A673 (cell line): ENCODE measurements at regions not wholly inside any gene's neighbourhood (a gene's known extent, or its start where the extent isn't known, plus 50 kb on each side); places are given as distances from the start of the nearest gene placed in this dataset.

Experiments used
- BruUV-seq: library from RNA; stranded (reverse); fragments of 400-500 nt; replicated peaks from 2 replicates; lab custom pipeline; 2021; lab: Mats Ljungman, UMichigan
- CTCF ChIA-PET: fragments of 300-600 bp; sonication (Branson Sonifier 250); formaldehyde crosslinking; loops from one replicate; lab custom pipeline; 2022; ENCODE audit warnings: antibody characterized with exemption; lab: Charles Lee
- POLR2A ChIA-PET: fragments of 300-600 bp; sonication (Branson Sonifier 250); formaldehyde crosslinking; loops from one replicate; lab custom pipeline; 2022; ENCODE audit warnings: antibody characterized with exemption; ENCODE audit not compliant: low non-redundant PET; lab: Charles Lee
- DNase-seq: peaks from one replicate; pipeline ENCODE4 v3.0.0-alpha.2; 2015; ENCODE audit warnings: low spot score
- H3K27ac ChIP-seq: fragments of 200-600 bp; sonication (generic); 2 replicates; pipeline ENCODE4 v1.5.1; 2016; ENCODE audit warnings: mixed run types, low read depth, mild to moderate bottlenecking, mixed read lengths, antibody characterized with exemption, low read length; ENCODE audit not compliant: poor library complexity, severe bottlenecking
- H3K27me3 ChIP-seq: fragments of 200-600 bp; sonication (generic); replicated peaks from 2 replicates; pipeline ENCODE4 v1.6.1; 2017; ENCODE audit warnings: mixed run types, low read depth, mild to moderate bottlenecking, mixed read lengths, antibody characterized with exemption, low read length; ENCODE audit not compliant: insufficient read depth, poor library complexity
- H3K36me3 ChIP-seq: fragments of 200-600 bp; sonication (generic); 2 replicates; pipeline ENCODE4 v1.6.1; 2016; ENCODE audit warnings: mixed run types, mild to moderate bottlenecking, mixed read lengths, antibody characterized with exemption, low read length; ENCODE audit not compliant: insufficient read depth, poor library complexity, severe bottlenecking
- H3K4me1 ChIP-seq: fragments of 200-600 bp; sonication (generic); 2 replicates; pipeline ENCODE4 v1.6.1; 2017; ENCODE audit warnings: mixed run types, mild to moderate bottlenecking, mixed read lengths, antibody characterized with exemption, low read length; ENCODE audit not compliant: insufficient read depth, poor library complexity, severe bottlenecking
- H3K4me3 ChIP-seq: fragments of 200-600 bp; sonication (generic); 2 replicates; pipeline ENCODE4 v1.5.1; 2016; ENCODE audit warnings: low read depth, mixed run types, mild to moderate bottlenecking, mixed read lengths, low read length; ENCODE audit not compliant: poor library complexity, severe bottlenecking
- H3K9me3 ChIP-seq: fragments of 200-600 bp; sonication (generic); 2 replicates; pipeline ENCODE4 v1.6.1; 2016; ENCODE audit warnings: mixed run types, low read depth, mild to moderate bottlenecking, mixed read lengths, antibody characterized with exemption, low read length; ENCODE audit not compliant: poor library complexity, severe bottlenecking
- EZH2 ChIP-seq: fragments of 200-600 bp; sonication (generic); IDR thresholded peaks from 2 replicates; pipeline ENCODE4 v1.6.1; 2017; ENCODE audit warnings: borderline replicate concordance, low read depth, mild to moderate bottlenecking, mixed read lengths, antibody characterized with exemption, low read length; ENCODE audit not compliant: poor library complexity, severe bottlenecking
- intact Hi-C: fragments of 100-400 bp; cut with micrococcal nuclease; formaldehyde crosslinking; loops from one replicate; pipeline ENCODE4 v1.10.0; 2022; ENCODE audit not compliant: unreplicated experiment
- TF ChIP-seq, protein P1 (sequence below): fragments of 300-800, 200-600 bp; sonication (generic); conservative IDR thresholded peaks from 2 replicates; pipeline ENCODE4 v1.5.1; 2017; ENCODE audit warnings: low read depth, mild to moderate bottlenecking, antibody characterized with exemption, low read length, moderate library complexity, mixed read lengths

DNA sequence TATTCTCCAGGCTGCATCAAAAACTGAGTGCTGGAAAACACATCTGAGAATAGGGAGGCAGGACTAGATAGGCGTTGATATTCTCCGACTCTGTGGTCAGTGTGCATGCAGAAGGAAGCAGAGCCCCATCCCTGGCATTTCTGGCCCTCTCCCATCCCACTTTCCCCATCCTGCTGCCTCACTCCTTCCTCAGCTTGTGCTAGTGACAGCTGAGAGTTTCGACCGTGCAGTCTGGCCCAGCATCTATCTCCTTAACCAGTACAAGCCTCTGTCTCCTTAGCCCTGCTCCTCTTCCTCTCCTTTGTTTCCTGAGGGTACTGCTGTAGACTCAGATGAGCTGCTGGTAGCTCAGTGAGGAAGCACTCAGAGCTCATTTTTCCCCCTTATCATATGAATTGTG, 163.2 kb downstream of the SUCLA2 start:
- no peaks in the 10 kb centered on the region for H3K9me3 ChIP-seq
- TF ChIP-seq, protein P1, sequence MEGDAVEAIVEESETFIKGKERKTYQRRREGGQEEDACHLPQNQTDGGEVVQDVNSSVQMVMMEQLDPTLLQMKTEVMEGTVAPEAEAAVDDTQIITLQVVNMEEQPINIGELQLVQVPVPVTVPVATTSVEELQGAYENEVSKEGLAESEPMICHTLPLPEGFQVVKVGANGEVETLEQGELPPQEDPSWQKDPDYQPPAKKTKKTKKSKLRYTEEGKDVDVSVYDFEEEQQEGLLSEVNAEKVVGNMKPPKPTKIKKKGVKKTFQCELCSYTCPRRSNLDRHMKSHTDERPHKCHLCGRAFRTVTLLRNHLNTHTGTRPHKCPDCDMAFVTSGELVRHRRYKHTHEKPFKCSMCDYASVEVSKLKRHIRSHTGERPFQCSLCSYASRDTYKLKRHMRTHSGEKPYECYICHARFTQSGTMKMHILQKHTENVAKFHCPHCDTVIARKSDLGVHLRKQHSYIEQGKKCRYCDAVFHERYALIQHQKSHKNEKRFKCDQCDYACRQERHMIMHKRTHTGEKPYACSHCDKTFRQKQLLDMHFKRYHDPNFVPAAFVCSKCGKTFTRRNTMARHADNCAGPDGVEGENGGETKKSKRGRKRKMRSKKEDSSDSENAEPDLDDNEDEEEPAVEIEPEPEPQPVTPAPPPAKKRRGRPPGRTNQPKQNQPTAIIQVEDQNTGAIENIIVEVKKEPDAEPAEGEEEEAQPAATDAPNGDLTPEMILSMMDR = no peak
- no peak for TF ChIP-seq EZH2
- no peak overlapping the region for H3K4me3 ChIP-seq
- no peaks in the 10 kb centered on the region for H3K4me1 ChIP-seq
- intact Hi-C loops = no loop called here
- BruUV-seq = no TSS peak
- ChIA-PET POLR2A (no interaction called here), CTCF (no interaction called here)
- no peak for DNase-seq
- H3K36me3 ChIP-seq = no peaks in the 10 kb centered on the region
- H3K27ac ChIP-seq = no peak overlapping the region
- H3K27me3 ChIP-seq = no peaks in the 10 kb centered on the region

DNA sequence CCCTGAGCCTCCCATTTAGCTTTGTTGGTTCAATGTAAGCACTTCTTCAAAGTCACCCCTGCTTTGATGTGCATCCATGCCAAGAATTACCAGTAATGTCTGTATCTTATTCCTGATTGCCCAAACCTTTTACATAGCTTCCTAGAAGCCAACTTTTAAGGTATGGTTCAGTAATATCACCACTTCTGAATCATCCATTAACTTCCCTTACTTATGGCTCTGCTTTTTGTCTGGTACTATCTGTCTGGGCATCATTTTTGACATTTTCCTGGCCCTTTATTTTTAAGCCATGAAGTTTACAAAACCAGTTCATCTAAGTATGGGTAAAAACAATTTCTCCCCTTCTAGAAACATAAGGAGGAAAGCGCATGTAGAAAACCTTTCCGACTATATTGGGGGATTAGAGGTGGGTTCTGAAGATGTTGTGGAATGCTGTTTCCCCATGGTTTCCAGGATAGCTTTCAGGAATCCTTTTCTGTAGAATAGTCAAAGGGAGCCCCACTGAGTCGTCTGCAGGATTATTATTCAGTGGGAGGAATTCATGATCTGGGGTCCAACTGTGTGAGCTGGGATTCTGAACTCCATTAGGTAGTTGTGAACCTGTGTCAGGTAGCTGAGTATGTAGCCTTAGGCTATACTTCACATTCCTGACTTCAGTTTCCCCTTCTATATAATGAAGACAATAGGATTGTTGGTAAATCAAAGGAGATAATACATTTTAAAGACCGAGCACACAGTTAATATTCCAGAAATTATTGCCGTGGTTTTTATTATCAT, 163.8 kb downstream of the SUCLA2 start:
- Histone ChIP-seq H3K27me3 (no peaks in the 10 kb centered on the region), H3K27ac (no peak overlapping the region), H3K9me3 (no peaks in the 10 kb centered on the region), H3K4me3 (no peak overlapping the region), H3K36me3 (no peaks in the 10 kb centered on the region), H3K4me1 (no peaks in the 10 kb centered on the region)
- ChIA-PET CTCF (no interaction called here), POLR2A (no interaction called here)
- BruUV-seq = no TSS peak
- TF ChIP-seq, protein P1 = no peak
- no peak for TF ChIP-seq EZH2
- intact Hi-C loops = no loop called here
- DNase-seq = no peak

DNA sequence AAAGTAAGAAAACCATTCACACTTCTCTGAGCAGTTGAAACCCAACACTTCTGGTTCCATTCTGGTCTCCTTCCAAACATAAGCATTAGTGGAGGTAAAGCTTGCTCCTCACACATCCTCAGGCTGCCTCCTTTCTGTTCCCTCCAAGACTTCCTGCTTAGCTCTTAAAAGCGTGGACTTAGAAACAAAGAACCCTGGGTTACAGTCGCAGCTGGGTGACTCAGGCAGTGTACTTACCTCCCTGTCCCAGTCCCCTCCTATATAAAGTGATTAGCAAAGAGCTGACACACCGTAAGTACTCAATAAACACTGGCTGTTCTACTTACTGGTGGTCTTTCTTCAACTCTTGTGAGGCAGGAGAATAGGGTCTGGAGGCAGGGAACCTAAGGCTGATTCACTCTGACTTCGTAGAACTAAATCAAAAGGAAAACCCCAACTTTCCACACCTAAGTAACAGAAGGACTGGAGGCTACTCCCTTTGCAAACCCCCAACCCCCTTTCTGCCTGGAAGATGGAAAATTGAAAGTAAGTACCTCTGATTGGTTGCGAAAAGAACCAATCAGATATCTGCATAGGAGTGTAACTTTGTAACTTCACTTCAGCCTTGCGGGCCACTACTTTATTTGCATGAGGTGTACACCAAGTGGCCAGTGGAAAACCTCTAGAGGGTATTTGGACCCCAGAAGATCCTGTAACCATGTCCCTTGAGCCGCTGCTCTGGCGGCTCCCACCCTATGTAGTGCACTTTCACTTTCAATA, 165.4 kb downstream of the SUCLA2 start:
- no peaks in the 10 kb centered on the region for H3K9me3 ChIP-seq
- no peaks in the 10 kb centered on the region for H3K4me1 ChIP-seq
- intact Hi-C loops = no loop called here
- POLR2A ChIA-PET = no interaction called here
- CTCF ChIA-PET = no interaction called here
- no peaks in the 10 kb centered on the region for H3K27me3 ChIP-seq
- no peak overlapping the region for H3K4me3 ChIP-seq
- no peak for DNase-seq
- no peak overlapping the region for H3K27ac ChIP-seq
- BruUV-seq = no TSS peak
- TF ChIP-seq, protein P1 = no peak
- TF ChIP-seq EZH2 = no peak
- no peaks in the 10 kb centered on the region for H3K36me3 ChIP-seq
